GM19397 (cell line): ENCODE measurements at regions not wholly inside any gene's neighbourhood (a gene's known extent, or its start where the extent isn't known, plus 50 kb on each side); places are given as distances from the start of the nearest gene placed in this dataset.
"Not testable (repeated sequence)": the region's sequence is repeated elsewhere in the genome, so short reads cannot be mapped to it uniquely, and the experiment has no call there.

Experiments
- ATAC-seq: cut with Tn5 transposase; IDR thresholded peaks from one replicate; pipeline ENCODE4 v1.9.1; 2021; ENCODE audit warnings: mild to moderate bottlenecking, moderate library complexity; ENCODE audit not compliant: unreplicated experiment

DNA sequence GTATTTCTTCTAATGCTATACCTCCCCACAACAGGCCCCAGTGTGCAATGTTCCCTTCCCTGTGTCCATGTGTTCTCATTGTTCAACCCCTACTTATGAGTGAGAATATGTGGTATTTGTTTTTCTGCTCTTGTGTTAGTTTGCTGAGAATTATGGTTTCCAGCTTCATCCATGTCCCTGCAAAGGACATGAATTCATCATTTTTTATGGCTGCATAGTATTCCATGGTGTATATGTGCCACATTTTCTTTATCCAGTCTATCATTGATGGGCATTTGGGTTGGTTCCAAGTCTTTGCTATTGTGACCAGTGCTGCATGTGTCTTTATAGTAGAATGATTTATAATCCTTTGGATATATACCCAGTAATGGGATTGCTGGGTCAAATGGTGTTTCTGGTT is 95.7 kb upstream of the HEY2 start:
- not testable (repeated sequence) for ATAC-seq

DNA sequence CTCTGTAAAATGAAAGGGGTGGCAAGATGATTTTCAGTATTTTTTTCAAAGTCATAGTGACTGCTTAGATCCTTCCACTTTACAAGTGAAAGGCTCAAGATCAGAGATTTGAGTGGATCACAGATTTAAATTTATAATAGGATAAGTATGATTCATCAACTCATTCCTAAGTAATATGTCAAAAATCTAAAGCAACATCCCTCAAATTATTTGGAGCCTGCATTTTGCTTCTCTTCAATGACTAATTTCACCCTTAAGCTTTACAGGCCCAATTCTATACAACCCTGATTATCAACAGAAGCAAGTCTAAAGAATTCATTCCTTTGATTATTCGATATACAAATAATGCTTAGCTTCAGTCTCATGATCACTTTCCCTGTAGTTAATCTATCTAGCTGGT is 93.9 kb upstream of the HEY2 start:
- no peak for ATAC-seq

DNA sequence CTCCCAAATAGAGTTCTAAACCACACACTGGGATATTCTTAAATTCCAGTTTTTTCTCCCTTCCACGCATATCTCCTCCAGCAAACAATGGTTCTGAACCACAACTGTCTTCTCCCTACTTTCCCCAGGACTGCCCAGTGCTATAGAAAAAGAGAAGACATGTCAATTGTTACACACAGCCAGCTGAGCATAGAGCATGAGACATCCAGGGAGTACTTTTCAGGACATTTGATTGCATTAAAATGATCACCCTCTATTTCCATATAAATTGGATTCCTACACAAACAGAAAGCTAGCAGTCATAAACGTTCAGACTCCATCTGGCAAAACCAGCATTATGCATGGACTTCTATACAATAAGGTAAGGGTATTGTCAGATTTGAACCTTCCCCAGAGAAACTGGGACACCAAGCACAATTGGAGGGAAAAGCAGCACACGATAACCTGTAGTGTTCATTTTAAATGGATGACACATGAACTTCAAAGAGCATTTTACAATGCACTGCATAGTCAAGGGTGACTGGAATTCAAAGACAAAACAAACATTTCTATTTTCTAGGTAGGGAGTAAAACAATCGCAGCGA is 93.1 kb upstream of the HEY2 start:
- ATAC-seq: no peak

DNA sequence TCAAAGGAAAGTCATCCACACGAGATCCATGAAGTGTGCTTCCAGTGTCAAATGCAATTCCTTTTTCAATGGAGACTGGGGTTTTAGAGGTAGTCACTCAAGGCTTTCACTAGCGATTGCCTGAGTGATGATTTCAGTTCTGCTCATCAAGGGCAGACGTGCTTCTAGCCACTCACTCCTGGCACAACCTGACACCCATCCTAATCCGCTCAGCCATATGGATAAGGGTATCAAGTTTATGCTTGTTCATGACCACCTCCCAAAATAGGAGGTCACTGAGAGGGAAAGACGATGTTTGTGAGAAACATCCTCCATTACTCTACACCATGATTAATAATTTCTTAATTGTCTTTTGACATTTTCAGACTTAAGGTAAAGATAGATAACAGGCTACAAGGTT is 91.3 kb upstream of the HEY2 start:
- ATAC-seq: no peak

DNA sequence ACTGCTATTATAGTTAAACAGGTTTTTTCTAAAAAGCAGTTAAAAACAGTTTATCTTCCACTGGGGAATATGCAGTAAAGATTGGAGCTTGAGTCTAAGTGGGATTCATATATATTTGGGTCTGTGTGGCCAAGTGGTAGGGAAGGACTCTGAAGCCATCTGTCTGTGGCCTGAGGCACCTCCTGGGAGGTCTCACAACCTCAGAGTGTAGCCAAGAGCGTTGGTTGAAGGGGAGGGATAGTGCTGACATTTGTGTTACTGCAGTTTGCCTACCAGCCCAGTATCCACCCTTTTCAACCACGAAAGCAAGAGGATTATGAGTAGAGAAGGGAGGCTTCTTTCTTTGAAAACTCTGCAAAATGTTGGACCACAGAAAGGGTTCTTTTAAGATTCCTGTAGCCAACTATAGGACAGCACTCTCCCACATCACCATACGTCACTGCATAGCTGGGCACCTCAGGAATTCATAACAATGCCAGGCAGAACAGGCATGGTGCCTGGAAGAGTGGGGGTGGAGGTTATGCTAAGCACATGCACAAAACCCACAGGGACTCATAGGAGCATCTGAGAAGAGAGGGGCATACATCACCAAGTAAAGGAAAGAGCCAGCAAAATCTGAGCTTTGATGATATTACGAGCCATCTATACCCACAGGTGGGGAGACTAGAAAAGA is 90.5 kb upstream of the HEY2 start:
- ATAC-seq: no peak

DNA sequence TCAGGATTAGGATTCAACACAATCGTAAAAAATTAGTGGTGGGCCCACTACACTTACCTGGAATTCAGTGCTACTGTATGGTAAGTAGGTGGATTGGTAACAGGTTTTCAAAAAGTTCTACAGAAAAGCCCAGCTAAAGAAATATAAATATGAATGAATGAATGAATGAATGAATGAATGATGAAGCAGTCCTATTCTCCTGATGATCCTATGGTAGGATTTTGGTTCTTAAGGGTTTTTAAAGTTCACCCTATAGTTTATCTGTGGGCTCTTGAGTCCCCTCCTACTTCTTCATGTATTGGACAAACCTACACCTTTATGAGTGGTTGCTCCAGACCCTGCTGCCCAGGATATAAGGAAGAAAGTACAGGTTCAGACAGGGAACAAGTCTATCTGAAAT is 89.5 kb upstream of the HEY2 start:
- ATAC-seq: no peak

DNA sequence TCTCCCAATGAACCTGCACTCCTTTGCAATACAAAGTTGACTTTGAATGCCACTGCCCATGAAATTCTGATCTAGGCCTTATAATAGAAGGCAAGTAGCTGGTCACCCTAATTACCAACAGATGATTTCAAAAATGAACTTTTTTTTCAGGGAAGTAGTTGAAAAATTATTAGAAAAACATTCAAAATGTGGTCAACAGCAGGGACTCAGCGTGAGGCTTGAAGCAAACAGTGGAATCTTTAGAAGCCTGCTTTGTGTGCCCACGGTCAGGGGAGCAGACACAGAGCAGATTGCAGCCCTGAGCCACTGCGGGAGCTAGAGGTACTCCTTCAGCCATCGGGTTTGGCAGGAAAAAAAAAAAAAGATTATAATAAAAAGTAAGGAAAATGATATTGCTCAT is 87.1 kb upstream of the HEY2 start:
- ATAC-seq: no peak

DNA sequence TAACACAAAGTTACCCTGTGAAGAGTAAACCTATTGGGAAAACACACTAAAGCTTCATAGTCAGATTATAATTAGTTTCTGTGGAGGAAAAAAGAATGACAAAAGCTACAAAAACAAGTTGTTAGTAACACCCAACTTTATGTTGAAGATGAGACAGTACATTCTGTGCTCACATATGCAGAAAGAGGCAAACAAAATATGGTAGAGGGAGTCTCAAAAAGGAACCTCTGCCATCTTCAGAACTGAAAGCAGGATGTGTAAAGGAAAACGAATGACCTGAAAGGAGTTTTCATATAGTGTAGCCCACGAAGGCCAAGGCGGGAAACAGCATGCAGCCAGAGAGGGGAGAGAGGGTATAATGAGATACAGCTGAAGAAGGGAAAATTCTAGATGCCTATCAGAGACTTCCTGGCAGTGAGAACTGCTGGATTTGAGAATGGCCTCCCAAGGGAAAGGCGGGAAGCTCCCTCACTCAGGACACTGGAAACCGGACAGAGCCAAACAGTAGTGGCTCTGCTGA is 84.1 kb upstream of the HEY2 start:
- ATAC-seq: no peak

DNA sequence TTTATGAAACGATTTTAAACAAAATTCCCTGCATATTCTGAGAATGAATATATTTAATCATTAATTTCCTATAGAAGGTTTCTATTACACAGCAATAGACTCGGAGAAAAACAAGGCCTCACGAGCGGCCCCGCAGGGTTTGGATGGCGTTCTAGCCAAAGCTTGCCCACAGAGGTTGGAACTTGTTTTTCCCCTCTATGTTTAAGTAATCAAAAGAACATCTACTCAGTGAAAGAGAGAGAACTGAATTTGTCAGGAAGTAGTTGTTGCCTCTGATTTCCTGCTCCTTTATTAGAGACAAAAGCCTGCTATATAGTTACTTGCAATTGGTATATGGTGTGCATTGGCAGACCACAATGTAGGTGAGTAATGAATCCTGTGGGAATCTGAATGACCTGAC is 82.1 kb upstream of the HEY2 start:
- no peak for ATAC-seq

DNA sequence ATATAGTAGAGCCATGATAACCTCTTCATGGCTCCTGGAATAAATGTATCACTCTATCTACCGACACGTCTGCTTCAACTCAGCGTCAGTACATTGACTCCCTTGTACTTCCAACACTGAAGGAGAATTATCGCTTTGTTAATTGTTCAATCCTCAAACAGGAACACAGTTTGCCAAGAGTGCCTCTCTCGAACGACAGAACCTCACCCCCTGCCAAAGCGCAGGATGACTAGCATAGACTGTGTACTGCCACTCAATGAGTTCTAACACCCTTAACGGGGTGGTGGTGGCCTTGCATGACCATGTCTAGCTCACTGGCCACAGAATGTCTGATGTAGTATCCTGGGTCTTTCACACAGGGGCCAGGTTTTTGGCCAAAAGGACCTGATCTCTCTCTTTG is 81.4 kb upstream of the HEY2 start:
- ATAC-seq: no peak

DNA sequence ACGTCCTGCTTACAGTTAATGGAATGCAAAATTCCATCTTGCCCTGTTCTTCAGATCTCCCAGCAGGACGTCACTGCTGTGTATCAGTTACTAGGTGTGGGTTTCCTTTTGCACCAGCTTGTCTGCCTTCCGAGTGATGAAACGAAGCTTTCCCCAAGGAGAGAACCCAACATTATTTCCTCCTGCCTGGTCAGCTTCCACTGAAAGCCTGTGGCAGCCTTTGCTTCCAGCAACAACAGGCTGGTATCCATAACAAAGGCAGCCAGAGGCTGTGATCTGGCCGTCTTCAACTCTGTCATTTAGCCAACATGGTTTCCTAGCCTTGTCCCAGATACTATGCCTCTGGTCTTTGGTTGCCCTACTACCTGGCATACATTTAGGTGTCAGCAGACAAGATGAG is 78.9 kb upstream of the HEY2 start:
- no peak for ATAC-seq

DNA sequence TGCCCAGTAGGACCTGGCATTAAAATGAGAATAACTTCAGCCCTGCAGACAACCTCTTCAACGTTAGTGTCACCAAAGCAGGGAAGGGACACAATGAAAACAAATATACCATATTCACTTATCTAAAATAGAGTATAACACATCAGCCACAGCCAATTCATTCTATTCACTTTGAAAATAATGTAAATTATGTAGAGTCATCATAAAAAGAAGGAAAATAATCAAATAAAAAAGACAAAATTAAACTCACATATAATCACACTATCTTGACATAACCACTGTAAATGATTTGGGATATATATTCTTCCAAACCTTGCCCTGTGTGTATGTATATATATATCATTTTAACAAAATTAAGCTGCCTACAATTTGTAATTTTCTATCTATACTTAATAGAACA is 78.1 kb upstream of the HEY2 start:
- ATAC-seq: no peak

DNA sequence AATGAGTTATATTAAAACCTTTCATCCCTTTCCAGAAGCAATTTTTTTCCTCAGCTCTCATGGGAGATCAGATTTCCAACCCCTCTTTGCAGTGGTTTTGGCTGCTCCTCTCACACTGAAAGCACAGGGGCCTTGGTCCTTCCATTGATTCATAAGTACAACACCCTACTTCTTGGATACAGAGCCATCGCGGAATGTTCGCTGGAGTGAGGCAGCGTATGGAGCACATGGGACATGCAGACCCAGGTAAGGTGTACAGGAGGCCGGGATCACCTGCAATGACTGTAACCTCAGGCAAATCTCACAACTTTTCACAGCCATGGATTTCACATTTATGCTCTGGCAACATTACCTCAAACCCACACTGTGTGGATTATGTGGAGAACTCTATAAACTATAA is 75.2 kb upstream of the HEY2 start:
- ATAC-seq: no peak

DNA sequence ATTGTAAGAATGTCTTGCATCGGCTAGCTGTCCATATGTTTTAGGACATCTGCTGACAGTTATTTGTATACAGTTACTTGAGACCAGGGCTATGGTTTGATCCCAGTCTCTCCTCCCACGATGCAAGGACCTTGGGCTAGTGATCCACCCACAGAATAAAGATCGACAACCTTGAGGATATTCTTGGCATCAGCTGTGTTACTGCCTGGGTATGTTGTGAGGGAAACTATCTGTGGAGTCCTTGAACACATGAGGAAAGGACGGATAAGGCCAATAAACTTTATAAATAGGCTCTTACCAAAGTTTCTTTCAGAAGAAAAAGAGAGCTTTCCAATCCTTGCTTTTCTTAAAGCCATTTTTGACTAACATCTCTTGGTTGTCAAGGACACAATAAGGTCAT is 70.8 kb upstream of the HEY2 start:
- ATAC-seq: no peak

DNA sequence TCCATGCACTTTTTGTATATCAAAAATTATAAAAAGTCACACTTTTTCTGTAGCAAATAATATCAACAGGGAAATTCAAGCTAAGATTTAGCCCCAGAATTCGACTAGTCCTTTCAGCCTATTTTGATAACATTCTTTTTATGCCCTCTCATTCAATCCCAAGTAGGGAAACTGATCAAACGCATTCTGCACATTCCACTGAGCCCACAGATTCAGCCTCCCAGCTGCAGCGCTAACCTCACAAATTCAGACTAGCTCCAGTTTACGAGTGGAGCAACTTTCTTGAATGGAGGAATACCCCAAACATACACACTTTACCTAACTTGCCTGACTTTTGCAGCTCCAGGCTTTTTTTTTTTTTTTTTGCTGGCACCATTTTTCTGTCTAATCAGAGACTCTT is 70.3 kb upstream of the HEY2 start:
- no peak for ATAC-seq

DNA sequence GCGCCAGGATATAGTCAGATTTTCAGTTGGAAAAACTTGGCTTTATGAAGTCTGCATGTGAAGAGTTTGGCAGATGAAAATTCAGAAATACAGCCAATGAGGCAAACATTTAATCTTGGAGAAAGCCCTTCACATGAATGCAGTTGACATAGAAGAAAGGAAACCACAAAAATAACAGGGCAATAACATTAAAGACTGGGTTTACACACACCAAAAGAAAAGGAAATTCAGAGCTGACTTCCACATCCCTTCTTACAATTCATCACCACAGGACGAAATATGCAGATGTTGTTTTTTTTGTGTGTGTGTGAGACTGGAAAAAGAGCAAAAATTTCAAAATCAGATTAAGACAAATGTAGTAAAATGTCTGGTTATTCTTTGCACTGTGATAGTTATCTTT is 69.8 kb upstream of the HEY2 start:
- no peak for ATAC-seq

DNA sequence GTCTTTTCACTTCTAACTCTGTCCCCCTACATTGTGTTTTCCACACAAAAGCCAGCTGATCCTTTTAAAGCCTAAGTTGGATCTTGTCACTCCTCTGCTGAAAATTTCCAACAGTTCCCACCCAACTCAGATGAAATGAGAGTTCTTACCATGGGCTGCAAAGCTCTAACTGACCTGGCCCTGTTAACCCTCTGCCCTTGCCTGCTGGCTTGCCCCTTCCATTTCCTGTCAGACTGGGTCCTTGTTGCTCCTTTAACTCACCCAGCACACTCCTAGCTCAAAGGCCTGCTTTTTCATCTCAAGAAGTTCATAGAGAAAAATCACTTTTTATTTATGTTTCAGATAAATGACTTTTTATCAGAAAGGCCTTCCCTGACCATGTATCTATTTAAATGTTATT is 66.5 kb upstream of the HEY2 start:
- no peak for ATAC-seq

DNA sequence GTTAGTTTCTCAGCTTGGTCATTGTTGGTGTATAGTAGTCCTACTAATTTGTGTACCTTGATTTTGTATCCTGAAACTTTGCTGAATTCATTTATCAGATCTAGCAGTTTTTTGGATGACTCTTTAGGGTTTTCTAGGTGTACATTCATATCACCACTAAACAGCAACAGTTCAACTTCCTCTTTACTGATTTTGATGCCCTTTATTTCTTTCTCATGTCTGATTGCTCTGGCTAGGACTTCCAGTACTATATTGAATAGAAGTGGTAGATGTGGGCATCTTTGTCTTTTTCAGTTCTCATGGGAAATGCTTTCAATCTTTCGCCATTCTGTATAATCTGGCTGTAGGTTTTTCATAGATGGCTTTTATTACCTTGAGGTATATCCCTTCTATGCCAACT is 61.3 kb upstream of the HEY2 start:
- ATAC-seq: no peak

DNA sequence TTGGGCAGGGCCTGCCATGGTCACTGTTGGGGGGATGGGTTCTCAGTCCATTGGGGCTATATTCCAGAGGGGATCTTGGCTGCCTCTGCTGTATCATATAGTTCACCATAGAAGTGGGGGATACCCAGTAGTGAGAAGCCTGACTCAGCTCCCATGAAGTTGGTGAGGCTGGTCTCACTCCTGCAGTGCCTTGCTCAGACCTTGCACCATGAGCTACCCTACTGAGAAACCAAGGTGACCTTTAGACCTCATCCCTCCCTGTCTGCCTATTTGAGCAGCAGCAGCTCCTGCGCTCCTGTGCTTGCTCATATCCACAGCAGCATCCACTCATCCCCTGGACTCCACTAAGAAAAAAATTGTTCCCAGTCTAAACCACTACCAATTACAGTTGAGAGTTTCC is 56.0 kb upstream of the HEY2 start:
- no peak for ATAC-seq

DNA sequence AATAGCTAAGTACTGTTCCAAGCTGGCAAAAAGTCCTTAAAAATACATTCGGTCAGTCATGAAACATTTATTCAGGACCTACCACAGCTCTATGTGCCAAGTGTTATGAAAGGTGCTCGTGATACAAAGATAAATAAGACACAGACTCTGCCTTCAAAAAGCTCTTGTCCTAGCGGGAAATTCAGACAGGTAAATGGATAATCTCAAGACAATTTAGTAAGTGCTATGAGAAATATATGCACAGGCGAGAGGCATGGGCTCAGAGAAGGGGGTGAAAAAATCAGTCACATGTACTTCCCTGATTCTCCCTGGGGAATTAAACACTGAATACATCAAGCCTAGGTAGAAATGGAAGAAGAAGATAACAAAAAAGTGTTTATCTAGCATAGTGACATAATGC is 49.8 kb upstream of the HEY2 start:
- no peak for ATAC-seq
